H9 (cell line): ENCODE measurements at regions not wholly inside any gene's neighbourhood (a gene's known extent, or its start where the extent isn't known, plus 50 kb on each side); places are given as distances from the start of the nearest gene placed in this dataset.

Experiments
- DNase-seq: peaks from one replicate; pipeline ENCODE4 v3.0.0-alpha.2; 2017
- H2AFZ ChIP-seq: one replicate; pipeline ENCODE4 v1.6.1; 2013; ENCODE audit warnings: mild to moderate bottlenecking, low read length, control low read depth, moderate library complexity
- H2AK5ac ChIP-seq: 2 replicates; pipeline ENCODE4 v1.6.1; 2013; ENCODE audit warnings: low read length, control low read depth, mixed read lengths; ENCODE audit not compliant: insufficient read length
- H2BK120ac ChIP-seq: one replicate; pipeline ENCODE4 v1.6.1; 2013; ENCODE audit warnings: low read depth, mild to moderate bottlenecking, low read length, control low read depth, inconsistent platforms; ENCODE audit not compliant: poor library complexity, severe bottlenecking
- H2BK12ac ChIP-seq: 2 replicates; pipeline ENCODE4 v1.6.1; 2013; ENCODE audit warnings: low read length, control low read depth, mixed read lengths, low read depth; ENCODE audit not compliant: insufficient read length
- H2BK15ac ChIP-seq: 2 replicates; pipeline ENCODE4 v1.6.1; 2013; ENCODE audit warnings: low read depth, low read length, control low read depth
- H2BK20ac ChIP-seq: one replicate; pipeline ENCODE4 v1.6.1; 2013; ENCODE audit warnings: low read depth, mild to moderate bottlenecking, low read length, control low read depth, inconsistent platforms; ENCODE audit not compliant: poor library complexity, severe bottlenecking
- H2BK5ac ChIP-seq: 2 replicates; pipeline ENCODE4 v1.6.1; 2013; ENCODE audit warnings: low read length, control low read depth, mixed read lengths; ENCODE audit not compliant: insufficient read length
- H3K14ac ChIP-seq: 2 replicates; pipeline ENCODE4 v1.6.1; 2013; ENCODE audit warnings: low read length, control low read depth; ENCODE audit not compliant: insufficient read depth
- H3K18ac ChIP-seq: 2 replicates; pipeline ENCODE4 v1.6.1; 2013; ENCODE audit warnings: low read depth, mild to moderate bottlenecking, mixed read lengths, low read length, control low read depth; ENCODE audit not compliant: insufficient read length
- H3K23ac ChIP-seq: 2 replicates; pipeline ENCODE4 v1.6.1; 2013; ENCODE audit warnings: low read length, control low read depth, mixed read lengths, low read depth; ENCODE audit not compliant: insufficient read length
- H3K23me2 ChIP-seq: 2 replicates; pipeline ENCODE4 v1.6.1; 2013; ENCODE audit warnings: low read depth, mild to moderate bottlenecking, mixed read lengths, low read length, control low read depth; ENCODE audit not compliant: insufficient read length, poor library complexity, severe bottlenecking
- H3K27ac ChIP-seq: 2 replicates; pipeline ENCODE4 v1.5.1; 2013; ENCODE audit warnings: low read length, control low read depth, mixed read lengths, low read depth; ENCODE audit not compliant: insufficient read length
- H3K27me3 ChIP-seq: 2 replicates; pipeline ENCODE4 v1.6.1; 2013; ENCODE audit warnings: low read length, control low read depth, inconsistent platforms; ENCODE audit not compliant: insufficient read depth
- H3K4ac ChIP-seq: 2 replicates; pipeline ENCODE4 v1.6.1; 2013; ENCODE audit warnings: low read depth, mild to moderate bottlenecking, control low read depth, inconsistent platforms, low read length, moderate library complexity
- H3K4me1 ChIP-seq: 2 replicates; pipeline ENCODE4 v1.6.1; 2013; ENCODE audit warnings: low read length, control low read depth, inconsistent platforms; ENCODE audit not compliant: insufficient read depth
- H3K4me2 ChIP-seq: 2 replicates; pipeline ENCODE4 v1.6.1; 2013; ENCODE audit warnings: low read length, control low read depth, mixed read lengths; ENCODE audit not compliant: insufficient read length, insufficient read depth
- H3K56ac ChIP-seq: 2 replicates; pipeline ENCODE4 v1.6.1; 2013; ENCODE audit warnings: low read depth, mild to moderate bottlenecking, mixed read lengths, low read length, control low read depth; ENCODE audit not compliant: insufficient read length
- H3K79me1 ChIP-seq: 2 replicates; pipeline ENCODE4 v1.6.1; 2013; ENCODE audit warnings: low read depth, mild to moderate bottlenecking, moderate library complexity, low read length, control low read depth, inconsistent platforms; ENCODE audit not compliant: insufficient read depth, poor library complexity, severe bottlenecking
- H3K79me2 ChIP-seq: 2 replicates; pipeline ENCODE4 v1.6.1; 2013; ENCODE audit warnings: low read length, control low read depth, inconsistent platforms; ENCODE audit not compliant: insufficient read depth
- H3K9ac ChIP-seq: 2 replicates; pipeline ENCODE4 v1.6.1; 2013; ENCODE audit warnings: low read length, control low read depth, mixed read lengths; ENCODE audit not compliant: insufficient read length; ENCODE audit errors: extremely low read depth
- H3K9me3 ChIP-seq: one replicate; pipeline ENCODE4 v1.6.1; 2013; ENCODE audit warnings: low read depth, low read length, inconsistent platforms; ENCODE audit not compliant: control insufficient read depth
- H3T11ph ChIP-seq: one replicate; pipeline ENCODE4 v1.6.1; 2013; ENCODE audit warnings: mild to moderate bottlenecking, low read length, control low read depth, inconsistent platforms
- H4K20me1 ChIP-seq: one replicate; pipeline ENCODE4 v1.6.1; 2013; ENCODE audit not compliant: control insufficient read depth, insufficient read length, insufficient read depth
- H4K5ac ChIP-seq: 2 replicates; pipeline ENCODE4 v1.6.1; 2013; ENCODE audit warnings: low read depth, mild to moderate bottlenecking, mixed read lengths, low read length, control low read depth; ENCODE audit not compliant: insufficient read length
- H4K8ac ChIP-seq: replicated peaks from 2 replicates; pipeline ENCODE4 v1.6.1; 2013; ENCODE audit warnings: low read length, control low read depth, mixed read lengths, low read depth; ENCODE audit not compliant: insufficient read length
- H4K91ac ChIP-seq: 2 replicates; pipeline ENCODE4 v1.6.1; 2013; ENCODE audit warnings: low read depth, mild to moderate bottlenecking, moderate library complexity, mixed read lengths, low read length, control low read depth; ENCODE audit not compliant: insufficient read length
- H3K27ac Mint-ChIP-seq, 3 experiments: 2 replicates in 2 of 3; 3 replicates in 1 of 3; pipeline ENCODE4 v1.8.0; 2020 to 2021; ENCODE audit warnings: mixed read lengths in 3 of 3, mild to moderate bottlenecking in 1 of 3, moderate library complexity in 1 of 3
- H3K27me3 Mint-ChIP-seq: 2 replicates; pipeline ENCODE4 v1.8.0; 2021; ENCODE audit warnings: low read depth, mild to moderate bottlenecking, moderate library complexity, mixed read lengths
- H3K36me3 Mint-ChIP-seq, 3 experiments: 2 replicates in 2 of 3; 3 replicates in 1 of 3; pipeline ENCODE4 v1.8.0; 2020 to 2021; ENCODE audit warnings: low read depth in 3 of 3, mixed read lengths in 3 of 3; ENCODE audit not compliant: insufficient read depth in 1 of 3
- H3K4me1 Mint-ChIP-seq, 2 experiments: 2 replicates each; pipeline ENCODE4 v1.8.0; 2020; ENCODE audit warnings: mixed read lengths in 2 of 2
- H3K4me3 Mint-ChIP-seq, 2 experiments: 2 replicates in 1 of 2; 3 replicates in 1 of 2; pipeline ENCODE4 v1.8.0; 2020 to 2021; ENCODE audit warnings: mild to moderate bottlenecking in 2 of 2, mixed read lengths in 2 of 2, moderate library complexity in 1 of 2
- H3K9me3 Mint-ChIP-seq, 2 experiments: 2 replicates in 1 of 2; 3 replicates in 1 of 2; pipeline ENCODE4 v1.8.0; 2020; ENCODE audit warnings: mild to moderate bottlenecking in 2 of 2, mixed read lengths in 2 of 2, moderate library complexity in 1 of 2
- WGBS: extraction: QIAGEN DNeasy Blood & Tissue Kit; methylation state at CpG from one replicate; pipeline ENCODE4 v1.1.7; 2013; ENCODE audit warnings: missing lambda C conversion rate, low lambda C conversion rate, mixed read lengths; ENCODE audit not compliant: insufficient read length; ENCODE audit errors: extremely low coverage; 5-methylcytosine and 5-hydroxymethylcytosine counted together
- TF ChIP-seq, protein P1 (sequence below): fragments of 200-600 bp; sonication (generic); conservative IDR thresholded peaks from 3 replicates; pipeline ENCODE4 v1.8.0; 2021; ENCODE audit warnings: antibody characterized with exemption, mild to moderate bottlenecking

DNA sequence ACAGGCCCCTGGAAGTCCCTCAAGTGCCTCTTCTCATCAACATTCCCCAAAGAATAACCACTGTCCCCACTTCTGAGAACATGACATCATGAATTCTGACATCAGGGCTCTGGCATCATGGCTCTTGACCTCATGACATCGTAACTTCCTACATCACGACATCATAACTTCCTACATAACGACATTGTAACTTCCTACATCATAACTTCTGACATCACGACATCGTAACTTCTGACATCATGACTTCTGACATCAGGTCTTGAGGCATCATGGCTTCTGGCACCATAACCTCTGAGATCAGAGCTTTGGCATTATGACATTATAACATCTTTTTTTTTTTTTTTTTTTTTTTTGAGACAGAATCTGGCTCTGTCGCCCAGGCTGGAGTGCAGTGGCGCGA, 66.7 kb upstream of the FAM20C start:
- Histone ChIP-seq H3K27me3 (no peaks in the 10 kb centered on the region), H4K8ac (no peak overlapping the region), H3K27ac (no peak overlapping the region), H2BK15ac (no peak overlapping the region), H3K18ac (no peak overlapping the region), H3K56ac (no peak overlapping the region), H2BK120ac (no peak overlapping the region), H3K79me1 (no peaks in the 10 kb centered on the region), H4K91ac (no peak overlapping the region), H3K79me2 (no peaks in the 10 kb centered on the region), H3T11ph (no peak overlapping the region), H3K4ac (no peak overlapping the region), H2BK12ac (no peak overlapping the region), H3K23me2 (no peaks in the 10 kb centered on the region), H4K20me1 (no peaks in the 10 kb centered on the region), H2BK5ac (no peak overlapping the region), H3K23ac (no peak overlapping the region), H3K4me1 (peaks cover 4% of the 10 kb centered on the region; the same call in 1 of the 2 replicates), H2BK20ac (no peak overlapping the region), H3K14ac (no peak overlapping the region), H3K9ac (no peak overlapping the region), H4K5ac (no peak overlapping the region), H3K9me3 (no peaks in the 10 kb centered on the region), H2AFZ (no peak overlapping the region), H3K4me2 (no peak overlapping the region), H2AK5ac (no peak overlapping the region)
- Mint-ChIP-seq H3K27me3 (peaks cover 8% of the 10 kb centered on the region), H3K4me3 (no peak overlapping the region), H3K27ac (no peak overlapping the region), H3K36me3 (no peaks in the 10 kb centered on the region), H3K4me1 (peaks cover 22 to 36% of the 10 kb centered on the region in 2 experiments), H3K9me3 (no peaks in the 10 kb centered on the region)
- TF ChIP-seq, protein P1, sequence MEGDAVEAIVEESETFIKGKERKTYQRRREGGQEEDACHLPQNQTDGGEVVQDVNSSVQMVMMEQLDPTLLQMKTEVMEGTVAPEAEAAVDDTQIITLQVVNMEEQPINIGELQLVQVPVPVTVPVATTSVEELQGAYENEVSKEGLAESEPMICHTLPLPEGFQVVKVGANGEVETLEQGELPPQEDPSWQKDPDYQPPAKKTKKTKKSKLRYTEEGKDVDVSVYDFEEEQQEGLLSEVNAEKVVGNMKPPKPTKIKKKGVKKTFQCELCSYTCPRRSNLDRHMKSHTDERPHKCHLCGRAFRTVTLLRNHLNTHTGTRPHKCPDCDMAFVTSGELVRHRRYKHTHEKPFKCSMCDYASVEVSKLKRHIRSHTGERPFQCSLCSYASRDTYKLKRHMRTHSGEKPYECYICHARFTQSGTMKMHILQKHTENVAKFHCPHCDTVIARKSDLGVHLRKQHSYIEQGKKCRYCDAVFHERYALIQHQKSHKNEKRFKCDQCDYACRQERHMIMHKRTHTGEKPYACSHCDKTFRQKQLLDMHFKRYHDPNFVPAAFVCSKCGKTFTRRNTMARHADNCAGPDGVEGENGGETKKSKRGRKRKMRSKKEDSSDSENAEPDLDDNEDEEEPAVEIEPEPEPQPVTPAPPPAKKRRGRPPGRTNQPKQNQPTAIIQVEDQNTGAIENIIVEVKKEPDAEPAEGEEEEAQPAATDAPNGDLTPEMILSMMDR, result no peak
- 100% methylated on average over 5 of the region's 8 CpGs for WGBS
- DNase-seq, result no peak
